HUDEP-2 (cell line): ENCODE measurements at regions not wholly inside any gene's neighbourhood (a gene's known extent, or its start where the extent isn't known, plus 50 kb on each side); places are given as distances from the start of the nearest gene placed in this dataset.

ENCODE experiments used
- DNase-seq, 76 experiments: peaks; one replicate each; lab custom pipeline; 2025; ENCODE audit not compliant: unreplicated experiment in 76 of 76; lab: John Stamatoyannopoulos, UW

DNA sequence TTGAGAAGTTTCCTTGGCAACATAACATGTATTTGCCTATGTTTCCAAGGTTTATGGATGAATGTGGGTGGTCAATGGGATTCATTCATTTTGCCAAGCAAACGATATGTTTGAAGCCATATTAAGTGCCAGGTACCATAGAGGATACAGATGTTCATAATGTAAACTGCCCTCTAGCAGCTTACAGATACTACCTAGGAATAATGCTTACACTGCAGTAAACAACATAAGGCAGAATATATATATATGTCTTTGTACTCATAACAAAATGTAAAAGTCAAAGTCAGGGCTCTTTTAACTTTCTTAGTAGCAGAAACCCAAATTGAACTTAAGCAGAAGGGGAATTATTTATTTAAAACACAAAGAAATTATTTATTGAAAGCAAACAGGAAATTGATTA, 171.6 kb upstream of the TNP1 start:
- no peak for DNase-seq

DNA sequence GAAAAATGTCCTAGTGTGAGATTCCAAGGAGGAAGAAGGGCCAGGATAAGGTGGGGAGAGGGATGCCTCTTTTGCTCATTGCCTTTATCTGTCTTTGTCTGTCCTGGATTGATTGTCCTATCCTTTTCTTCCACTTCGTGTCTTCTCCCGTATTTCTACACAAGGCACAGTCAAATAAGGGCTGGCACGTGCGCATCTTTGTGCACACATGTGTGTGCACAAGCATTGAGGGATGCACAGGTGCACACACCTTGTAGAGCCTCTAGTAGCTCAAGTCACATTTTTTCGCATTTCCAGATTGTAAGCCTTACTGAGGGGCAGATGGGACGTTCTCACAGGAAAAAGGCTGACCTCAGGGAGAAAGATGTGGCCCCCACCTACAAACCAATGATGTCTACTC, 170.2 kb upstream of the TNP1 start:
- no peak for DNase-seq

DNA sequence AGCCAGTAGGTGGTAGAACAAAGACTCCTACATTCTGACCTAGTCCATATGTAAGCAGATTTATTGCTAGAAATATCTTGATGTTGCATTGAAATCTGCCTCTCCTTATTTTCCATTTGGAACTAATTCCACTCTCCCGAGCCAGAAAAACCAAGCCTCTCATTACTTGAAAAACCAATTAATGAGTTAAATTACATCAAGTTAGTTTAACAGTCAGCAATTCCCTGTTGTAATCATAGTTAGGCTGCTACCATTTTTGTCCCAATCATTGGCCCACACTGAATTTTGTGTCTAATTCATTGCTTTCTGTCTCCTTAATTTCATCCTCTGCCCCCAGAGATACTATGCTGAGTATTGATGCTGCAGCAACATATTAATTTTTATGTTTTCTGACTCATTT, 168.3 kb upstream of the TNP1 start:
- DNase-seq: no peak

DNA sequence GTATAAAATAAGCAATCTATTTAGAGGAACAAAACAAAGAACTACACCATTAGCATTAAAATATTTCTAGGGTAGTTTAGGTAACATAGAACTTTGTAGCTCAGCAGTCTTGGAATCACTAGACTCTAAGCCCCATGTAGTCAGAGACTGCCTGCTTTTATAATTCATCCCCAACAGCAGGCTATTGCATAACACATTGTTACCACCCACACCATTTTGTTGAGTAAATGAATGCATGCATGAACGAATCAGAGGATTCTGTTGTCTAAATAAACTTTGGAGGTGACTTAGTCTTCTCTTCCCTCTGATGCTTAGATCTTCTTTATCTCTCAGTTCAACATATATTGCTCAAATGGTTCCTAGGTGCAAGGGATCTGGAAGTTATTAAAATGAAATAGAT, 167.6 kb upstream of the TNP1 start:
- DNase-seq: no peak

DNA sequence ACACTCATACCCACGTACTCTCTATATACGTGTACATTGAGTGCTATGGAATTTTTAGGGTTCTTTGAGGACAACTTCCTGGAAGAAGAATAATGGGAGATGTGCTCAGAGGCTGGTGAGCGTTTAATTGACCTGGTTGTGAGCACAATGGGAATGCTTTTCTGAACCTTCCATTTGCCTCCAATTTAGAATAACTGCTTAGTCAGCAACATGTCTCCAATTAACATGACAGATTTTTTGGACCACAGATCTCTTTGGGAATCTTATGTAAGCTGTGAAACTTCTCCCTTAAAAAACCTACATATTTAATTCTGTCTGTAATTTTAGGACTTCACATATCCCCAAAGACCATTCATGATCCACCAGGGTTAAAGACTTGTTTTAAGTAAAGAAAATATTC, 166.7 kb upstream of the TNP1 start:
- DNase-seq: no peak

DNA sequence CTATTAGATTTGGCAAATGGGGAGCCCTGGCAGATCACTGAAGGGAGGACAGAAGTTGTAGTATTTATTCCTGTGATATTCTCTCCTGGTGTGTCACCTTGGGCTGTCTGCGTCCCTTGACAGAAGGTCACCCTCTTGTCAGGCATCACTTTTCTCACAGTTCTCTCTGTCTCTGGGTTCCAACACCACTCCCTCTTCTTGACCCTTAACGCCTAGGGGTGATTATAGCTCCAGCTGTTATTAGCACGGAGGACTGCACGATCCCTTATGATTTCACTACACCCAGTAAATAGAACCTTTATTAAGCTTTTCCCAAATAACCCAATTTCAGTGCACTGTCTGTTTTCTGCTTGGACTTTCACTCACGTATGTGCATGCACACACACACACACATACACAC, 166.3 kb upstream of the TNP1 start:
- DNase-seq: no peak

DNA sequence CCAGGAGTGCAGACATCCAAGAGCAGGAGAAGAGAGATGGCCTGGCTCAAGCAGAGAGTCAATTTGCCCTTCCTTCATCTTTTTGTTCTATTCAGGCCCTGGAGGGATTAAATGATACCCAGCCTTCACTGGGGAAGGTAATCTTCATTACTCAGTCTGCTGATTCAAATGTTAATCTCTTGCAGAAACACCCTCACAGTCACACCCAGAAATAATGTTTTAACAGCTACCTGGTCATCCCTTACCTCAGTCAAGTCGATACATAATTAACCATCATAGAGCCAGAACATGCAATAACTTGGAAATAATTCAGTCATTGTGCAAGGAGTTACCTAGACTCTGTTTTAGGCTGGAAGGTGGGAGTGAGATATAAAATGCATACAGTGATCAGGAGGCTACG, 163.7 kb upstream of the TNP1 start:
- no peak for DNase-seq

DNA sequence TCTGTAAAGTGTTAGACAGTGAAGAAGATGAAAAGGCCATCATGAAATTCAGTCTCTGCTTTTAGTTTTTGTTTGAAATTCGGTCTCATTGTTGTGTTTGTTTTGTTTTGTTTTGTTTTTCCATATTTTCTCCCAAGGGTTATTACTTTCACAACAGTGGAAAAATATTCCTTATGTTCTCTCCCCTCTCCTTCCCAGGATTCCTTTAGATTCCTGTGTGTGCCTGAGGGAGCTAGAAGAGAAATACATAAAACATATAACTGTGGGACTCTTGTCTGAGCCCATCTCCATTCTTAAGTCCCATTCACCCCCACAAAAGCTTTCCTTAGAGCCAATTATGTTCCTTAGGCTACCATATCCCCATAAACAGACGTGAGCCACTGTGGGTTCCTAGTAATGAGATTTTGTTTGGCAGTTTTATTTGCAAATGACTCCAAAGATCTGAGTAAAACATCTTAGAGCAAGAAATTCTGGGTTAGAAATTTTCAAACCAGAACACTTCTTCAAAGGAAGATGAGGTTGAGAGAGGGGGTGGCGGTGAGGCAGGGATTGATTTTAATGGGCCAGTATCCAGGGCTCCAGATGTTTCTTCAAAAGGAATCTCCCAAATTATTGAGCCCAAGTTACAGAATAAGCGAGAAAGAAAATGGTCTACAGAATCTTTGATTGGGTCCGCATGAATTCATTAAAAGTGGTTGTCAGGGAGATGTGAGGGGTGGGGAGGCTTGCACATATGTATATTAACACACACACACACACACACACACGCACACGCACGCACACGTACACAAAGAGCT, 157.8 kb upstream of the TNP1 start:
- DNase-seq: no peak

DNA sequence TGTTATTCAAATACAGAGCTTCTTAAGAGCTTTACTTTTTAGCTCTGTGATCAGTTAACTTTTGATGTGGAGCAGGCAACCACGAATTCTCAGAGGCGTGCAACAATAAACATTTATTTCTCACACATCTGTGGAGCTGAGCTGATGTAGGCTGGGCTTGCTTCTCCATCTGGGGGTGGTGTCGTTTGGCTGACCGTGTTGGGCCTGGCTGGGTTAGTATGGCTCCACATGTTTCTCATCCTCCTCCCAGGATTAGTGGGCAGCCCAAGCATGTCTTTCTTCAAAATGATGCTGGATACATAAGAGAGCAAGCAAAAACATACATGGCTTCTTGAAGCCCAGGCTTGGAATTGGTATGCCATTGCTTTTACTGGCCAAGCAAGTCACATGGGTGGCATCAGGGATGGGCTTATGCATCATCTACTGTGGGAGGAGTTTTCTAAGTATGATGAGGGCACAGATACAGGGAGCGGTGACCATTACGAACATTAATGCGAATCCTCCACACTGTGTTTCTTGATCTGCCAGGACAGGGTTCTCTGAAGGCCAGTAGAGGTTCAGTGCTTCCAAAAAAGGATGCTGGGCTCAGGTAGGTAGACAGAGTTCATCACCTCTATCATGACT, 157.0 kb upstream of the TNP1 start:
- no peak for DNase-seq

DNA sequence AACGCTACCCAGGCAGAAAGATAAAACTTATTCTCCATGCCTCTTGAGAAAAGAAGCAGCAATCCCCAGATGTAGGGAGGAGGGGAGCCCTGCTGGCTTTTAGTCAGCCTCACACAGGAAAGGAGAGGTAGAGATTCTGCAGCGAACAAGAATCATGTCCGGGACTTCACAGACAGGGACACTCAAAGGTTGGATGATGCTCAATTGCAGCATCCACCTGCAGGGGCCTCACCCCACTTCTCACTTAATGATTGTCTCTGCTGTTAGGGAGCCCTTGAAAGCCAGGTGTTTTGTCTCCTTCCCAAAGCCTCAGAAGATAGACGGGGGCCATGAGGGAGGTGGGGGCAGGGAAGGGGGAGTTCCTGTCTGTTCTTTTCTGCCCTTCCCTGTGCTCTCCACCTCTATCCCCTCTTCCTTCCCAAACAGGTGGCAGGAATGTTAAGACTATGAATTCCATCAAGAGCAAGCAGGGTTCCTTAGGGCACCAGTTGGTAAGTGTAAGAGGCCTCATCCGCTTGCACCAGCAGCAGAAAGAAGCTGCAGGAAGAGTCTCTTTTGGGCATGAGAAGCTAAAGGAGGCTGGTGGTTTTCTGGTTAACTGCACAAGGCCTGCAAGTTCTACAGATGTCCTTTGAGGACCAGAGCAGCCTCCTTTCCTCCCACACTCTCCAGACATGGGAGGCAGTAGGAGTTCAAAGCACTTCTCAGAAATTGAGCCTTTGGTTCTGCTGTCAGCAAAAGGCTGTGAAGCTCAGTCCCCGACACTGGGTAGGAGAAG, 154.7 kb upstream of the TNP1 start:
- no peak for DNase-seq

DNA sequence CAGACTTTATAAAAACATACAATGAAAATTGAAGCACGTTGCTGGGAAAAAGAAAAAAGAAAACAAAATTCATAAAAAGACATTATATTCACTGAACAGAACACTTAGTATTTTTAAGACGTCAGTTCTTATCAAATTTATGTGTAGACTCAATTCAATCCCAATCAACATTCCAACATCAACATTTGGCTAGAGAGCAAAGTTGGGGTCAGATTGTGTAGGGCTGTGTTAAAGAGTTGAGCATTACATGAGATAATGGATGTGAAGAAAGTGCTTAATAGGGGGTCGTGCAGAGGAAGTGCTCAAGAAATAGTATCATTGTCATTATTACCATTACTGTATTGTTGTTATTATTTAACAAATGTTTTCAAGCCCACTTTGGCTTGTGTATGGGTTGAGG, 154.1 kb upstream of the TNP1 start:
- DNase-seq: no peak

DNA sequence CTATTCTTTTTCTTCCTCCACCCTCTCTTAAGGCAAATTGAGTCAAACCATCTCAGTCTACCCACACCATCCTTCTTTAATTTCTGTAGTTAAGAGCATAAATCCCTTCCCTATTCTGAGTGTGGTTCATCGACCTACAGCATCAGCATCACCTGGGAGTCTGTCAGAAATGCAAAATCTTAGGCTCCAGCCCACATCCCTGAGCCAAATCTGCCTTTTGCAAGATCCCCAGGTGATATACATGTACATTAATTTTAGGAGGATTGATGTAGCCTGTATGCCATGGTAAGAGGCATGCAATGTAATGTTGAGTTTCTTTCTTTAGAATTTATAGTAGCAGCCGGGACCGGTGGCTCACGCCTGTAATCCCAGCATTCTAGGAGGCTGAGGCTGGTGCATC, 151.7 kb upstream of the TNP1 start:
- DNase-seq: no peak

DNA sequence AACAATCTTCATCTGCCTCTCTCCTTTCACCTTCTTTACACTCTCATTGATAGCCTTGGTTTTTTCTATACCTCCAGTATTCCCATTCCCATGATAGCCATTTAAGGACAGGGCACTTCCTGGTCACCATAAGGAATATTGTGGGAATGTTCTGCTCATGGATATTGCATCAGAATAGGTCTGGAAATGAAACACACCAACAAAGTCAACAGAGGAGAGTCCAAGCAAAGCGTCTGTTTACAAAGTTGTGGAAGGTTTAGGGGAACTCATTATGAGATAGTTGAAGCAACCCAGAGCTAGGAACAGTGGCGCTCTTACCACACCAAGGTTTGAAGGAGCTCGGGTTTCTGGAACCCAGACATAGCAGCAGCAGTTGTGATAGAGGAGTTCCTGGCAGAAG, 150.3 kb upstream of the TNP1 start:
- no peak for DNase-seq

DNA sequence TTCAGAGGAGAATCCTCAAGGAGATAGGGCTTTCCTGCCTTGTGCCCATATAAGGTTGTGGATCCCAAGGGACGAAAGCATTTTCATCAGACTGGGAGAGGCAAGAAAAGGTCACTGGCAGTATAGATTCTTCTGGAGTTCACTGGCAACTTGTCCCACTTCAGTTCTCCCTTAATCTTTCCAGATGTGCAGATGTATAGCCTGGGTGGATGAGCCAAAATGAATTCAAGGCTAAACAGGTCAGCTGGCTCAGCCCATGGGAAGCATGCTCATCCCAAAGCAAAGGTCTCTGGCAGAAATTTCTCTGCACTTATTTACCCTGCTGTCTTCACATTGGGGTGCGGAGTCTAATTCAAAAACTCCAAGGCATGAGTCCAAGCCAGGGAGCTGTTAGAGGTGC, 148.9 kb upstream of the TNP1 start:
- no peak for DNase-seq

DNA sequence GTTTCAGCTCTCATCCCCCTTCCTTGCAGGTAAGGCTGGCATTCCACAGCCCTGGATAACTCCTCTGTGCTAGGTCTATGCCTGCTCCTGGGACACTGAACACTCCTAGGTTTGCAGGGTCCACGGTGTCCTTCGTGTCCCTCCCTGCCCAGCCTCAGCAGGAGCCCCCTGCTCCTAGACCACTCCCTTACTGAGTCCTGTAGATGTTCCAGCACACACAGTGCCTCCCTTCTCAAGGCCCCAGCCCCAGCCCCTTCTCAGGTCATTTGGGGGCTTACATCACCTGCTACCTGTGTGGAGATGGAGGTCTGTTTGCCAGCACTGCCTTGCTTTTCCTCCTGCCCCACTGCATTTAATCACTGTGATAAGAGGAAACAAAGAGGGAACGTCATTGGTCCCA, 146.4 kb upstream of the TNP1 start:
- DNase-seq: no peak

DNA sequence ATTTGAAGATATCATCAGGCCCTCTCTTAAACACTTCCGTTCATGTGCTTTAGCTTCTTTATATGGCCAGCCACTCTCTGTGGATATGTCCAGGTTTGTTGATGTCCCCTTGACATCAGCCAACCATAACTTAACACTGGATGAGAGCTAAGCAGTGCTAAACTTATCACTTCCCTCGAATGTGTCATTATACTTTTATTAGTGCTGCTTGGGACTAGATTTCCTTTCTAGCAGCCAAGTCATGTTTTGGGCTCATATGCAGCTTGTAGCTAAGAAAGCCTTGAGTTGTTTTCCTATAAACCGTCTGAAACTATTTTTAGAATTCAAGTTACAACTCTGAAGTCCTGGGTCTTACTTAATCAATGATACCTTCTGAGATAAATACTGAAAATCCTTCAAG, 144.8 kb upstream of the TNP1 start:
- DNase-seq: no peak

DNA sequence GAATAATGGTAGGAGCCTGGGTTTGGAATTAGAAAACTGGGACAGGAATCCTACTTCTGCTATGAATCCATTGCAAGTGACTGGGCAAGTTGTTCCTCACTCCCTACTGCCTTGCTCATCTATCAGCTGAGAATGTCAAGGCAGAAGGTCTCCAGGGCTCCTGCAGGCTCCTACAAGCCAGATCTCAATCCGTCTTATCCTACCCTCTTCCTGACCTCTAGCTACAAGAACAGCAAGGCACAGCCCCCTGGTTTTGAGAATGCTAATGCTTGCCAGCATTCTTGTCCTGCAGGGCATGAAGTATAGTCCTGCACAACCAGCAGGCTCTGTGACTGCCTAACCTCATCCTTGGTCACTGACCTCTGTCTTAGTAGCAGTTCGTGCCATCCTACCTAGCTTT, 141.9 kb upstream of the TNP1 start:
- DNase-seq: no peak

DNA sequence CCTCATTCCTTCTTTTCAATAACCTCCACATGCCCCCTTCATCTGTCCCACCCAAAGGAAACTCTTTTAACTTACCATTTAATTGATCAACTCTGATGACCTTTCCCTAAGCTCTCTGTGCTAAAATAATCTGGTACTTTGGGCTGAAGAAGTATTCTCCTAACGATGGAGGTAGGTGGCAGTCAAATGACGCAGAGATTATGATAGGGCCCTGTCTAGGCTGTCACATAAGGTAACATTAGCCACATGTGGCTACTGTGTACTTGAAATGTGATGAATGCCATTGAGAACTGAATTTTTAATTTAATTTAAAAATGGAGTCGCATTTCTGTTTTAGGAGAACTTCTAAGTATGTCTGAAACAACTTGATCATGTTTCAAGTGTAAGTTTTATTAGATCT, 140.5 kb upstream of the TNP1 start:
- DNase-seq: no peak

DNA sequence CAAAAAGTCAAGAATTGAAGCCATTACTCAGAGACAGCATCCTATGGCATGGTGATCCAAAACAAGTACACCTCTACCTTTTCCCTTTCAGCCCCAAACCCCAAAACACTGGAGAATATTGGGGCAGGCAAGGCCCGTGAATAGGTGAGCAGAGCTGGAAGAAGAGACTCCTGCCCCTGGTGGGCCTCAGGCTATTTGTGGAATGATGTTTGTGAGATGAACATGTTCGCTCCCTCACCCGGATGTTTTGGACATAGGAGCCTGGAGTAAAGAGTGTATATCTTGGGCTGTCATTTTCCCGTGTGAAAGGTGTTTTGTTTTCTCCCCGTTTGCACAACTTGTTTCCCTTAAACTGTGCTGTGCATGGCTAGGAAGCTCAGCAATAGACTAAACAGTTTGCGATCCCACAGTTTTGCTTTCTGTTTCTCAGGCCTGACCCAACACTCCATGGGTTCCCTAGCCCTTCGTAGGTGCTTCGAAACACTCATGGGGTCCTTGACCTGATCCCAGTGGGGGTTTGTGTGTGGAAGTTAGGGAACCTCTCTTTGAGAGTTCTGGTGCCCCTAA, 136.5 kb upstream of the TNP1 start:
- DNase-seq: no peak

DNA sequence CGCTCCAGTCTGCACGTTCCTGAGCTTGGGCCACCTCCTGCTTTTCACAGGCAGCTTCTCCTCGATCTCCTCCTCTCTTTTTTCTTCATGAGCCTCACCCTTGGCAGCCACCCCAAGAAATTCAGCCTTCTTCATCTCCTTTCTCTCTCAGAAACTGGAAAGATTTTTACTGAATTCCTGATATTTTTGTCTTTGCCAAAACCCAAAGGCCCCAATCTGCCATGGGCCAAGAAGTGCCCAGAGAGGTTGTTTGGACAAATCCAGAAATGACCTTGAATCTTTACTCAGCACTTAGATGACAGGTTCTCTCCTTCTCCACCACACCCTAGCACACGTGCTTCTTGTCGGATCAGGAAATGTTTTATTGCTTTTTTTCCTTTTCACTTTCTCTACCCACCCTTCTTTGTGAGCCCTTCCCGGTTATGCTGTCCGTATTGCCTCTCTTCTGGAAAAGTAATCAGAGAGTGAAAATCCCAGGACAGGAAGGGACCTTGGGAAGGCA, 134.5 kb upstream of the TNP1 start:
- DNase-seq: no peak

DNA sequence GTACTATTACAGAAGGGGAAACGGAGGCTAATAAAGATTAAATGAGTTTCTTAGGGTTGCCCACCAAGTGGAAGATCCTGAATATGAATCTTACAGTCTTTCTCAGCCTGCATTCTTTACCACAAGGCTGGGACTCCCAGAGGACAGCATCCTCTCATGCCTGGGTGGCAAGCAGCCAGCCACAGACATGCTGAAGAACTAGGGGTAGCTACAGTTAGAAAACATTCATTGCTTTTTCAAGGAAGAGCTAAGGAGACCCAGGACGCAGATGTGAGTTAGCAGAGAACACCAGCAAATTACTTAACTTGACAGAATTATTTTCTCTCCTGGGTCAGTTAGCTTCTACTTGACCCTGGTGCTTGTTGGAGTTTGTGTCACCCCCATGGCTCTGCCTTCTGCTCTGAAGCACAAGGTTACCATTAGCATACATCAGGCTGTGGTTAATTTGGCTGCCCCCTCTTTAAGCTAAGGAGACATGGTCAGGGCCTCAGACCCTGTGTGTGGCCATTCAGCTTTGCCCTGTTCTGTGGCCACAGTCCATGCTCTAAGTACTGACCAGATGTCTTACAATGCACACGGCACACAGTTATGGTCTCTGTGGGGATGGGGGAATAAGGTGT, 132.3 kb upstream of the TNP1 start:
- DNase-seq: no peak
